GM23338 (cell line): ENCODE measurements at regions not wholly inside any gene's neighbourhood (a gene's known extent, or its start where the extent isn't known, plus 50 kb on each side); places are given as distances from the start of the nearest gene placed in this dataset.

Source experiments
- EZH2phosphoT487 ChIP-seq: fragments of 200-600 bp; sonication (generic); IDR thresholded peaks from one replicate; pipeline ENCODE4 v1.8.1; 2018; ENCODE audit warnings: antibody characterized with exemption; ENCODE audit not compliant: unreplicated experiment
- JUNB ChIP-seq: IDR thresholded peaks from one replicate; pipeline ENCODE4 v1.6.1; 2016; ENCODE audit warnings: antibody characterized with exemption; ENCODE audit not compliant: unreplicated experiment
- POLR2AphosphoS5 ChIP-seq: IDR thresholded peaks from 2 replicates; pipeline ENCODE4 v1.6.1; 2016; ENCODE audit warnings: antibody characterized with exemption, low read depth
- REST ChIP-seq: IDR thresholded peaks from one replicate; pipeline ENCODE4 v1.6.1; 2018; ENCODE audit warnings: antibody characterized with exemption; ENCODE audit not compliant: unreplicated experiment
- STAT1 ChIP-seq: IDR thresholded peaks from one replicate; pipeline ENCODE4 v1.6.1; 2016; ENCODE audit warnings: antibody characterized with exemption; ENCODE audit not compliant: unreplicated experiment
- ZNF114 ChIP-seq: fragments of 250-450 bp; sonication (Bioruptor Pico); IDR thresholded peaks from 2 replicates; pipeline ENCODE4 v1.5.0; 2020; ENCODE audit warnings: mild to moderate bottlenecking, moderate library complexity
- TF ChIP-seq, protein P1 (sequence below): fragments of 250-450 bp; sonication (Bioruptor Pico); IDR thresholded peaks from 2 replicates; pipeline ENCODE4 v1.5.0; 2020; ENCODE audit warnings: mild to moderate bottlenecking, moderate library complexity
- TF ChIP-seq, protein P2 (sequence below), 2 experiments: fragments of 200-600 bp in 1 of 2; sonication (generic) in 1 of 2; conservative IDR thresholded peaks; 2 replicates each; pipeline versions ENCODE4 v1.5.1 to v1.6.1; 2016 to 2017; ENCODE audit warnings: antibody characterized with exemption in 2 of 2, low read depth in 2 of 2, mild to moderate bottlenecking in 2 of 2, moderate library complexity in 1 of 2

- TF ChIP-seq, protein P1, sequence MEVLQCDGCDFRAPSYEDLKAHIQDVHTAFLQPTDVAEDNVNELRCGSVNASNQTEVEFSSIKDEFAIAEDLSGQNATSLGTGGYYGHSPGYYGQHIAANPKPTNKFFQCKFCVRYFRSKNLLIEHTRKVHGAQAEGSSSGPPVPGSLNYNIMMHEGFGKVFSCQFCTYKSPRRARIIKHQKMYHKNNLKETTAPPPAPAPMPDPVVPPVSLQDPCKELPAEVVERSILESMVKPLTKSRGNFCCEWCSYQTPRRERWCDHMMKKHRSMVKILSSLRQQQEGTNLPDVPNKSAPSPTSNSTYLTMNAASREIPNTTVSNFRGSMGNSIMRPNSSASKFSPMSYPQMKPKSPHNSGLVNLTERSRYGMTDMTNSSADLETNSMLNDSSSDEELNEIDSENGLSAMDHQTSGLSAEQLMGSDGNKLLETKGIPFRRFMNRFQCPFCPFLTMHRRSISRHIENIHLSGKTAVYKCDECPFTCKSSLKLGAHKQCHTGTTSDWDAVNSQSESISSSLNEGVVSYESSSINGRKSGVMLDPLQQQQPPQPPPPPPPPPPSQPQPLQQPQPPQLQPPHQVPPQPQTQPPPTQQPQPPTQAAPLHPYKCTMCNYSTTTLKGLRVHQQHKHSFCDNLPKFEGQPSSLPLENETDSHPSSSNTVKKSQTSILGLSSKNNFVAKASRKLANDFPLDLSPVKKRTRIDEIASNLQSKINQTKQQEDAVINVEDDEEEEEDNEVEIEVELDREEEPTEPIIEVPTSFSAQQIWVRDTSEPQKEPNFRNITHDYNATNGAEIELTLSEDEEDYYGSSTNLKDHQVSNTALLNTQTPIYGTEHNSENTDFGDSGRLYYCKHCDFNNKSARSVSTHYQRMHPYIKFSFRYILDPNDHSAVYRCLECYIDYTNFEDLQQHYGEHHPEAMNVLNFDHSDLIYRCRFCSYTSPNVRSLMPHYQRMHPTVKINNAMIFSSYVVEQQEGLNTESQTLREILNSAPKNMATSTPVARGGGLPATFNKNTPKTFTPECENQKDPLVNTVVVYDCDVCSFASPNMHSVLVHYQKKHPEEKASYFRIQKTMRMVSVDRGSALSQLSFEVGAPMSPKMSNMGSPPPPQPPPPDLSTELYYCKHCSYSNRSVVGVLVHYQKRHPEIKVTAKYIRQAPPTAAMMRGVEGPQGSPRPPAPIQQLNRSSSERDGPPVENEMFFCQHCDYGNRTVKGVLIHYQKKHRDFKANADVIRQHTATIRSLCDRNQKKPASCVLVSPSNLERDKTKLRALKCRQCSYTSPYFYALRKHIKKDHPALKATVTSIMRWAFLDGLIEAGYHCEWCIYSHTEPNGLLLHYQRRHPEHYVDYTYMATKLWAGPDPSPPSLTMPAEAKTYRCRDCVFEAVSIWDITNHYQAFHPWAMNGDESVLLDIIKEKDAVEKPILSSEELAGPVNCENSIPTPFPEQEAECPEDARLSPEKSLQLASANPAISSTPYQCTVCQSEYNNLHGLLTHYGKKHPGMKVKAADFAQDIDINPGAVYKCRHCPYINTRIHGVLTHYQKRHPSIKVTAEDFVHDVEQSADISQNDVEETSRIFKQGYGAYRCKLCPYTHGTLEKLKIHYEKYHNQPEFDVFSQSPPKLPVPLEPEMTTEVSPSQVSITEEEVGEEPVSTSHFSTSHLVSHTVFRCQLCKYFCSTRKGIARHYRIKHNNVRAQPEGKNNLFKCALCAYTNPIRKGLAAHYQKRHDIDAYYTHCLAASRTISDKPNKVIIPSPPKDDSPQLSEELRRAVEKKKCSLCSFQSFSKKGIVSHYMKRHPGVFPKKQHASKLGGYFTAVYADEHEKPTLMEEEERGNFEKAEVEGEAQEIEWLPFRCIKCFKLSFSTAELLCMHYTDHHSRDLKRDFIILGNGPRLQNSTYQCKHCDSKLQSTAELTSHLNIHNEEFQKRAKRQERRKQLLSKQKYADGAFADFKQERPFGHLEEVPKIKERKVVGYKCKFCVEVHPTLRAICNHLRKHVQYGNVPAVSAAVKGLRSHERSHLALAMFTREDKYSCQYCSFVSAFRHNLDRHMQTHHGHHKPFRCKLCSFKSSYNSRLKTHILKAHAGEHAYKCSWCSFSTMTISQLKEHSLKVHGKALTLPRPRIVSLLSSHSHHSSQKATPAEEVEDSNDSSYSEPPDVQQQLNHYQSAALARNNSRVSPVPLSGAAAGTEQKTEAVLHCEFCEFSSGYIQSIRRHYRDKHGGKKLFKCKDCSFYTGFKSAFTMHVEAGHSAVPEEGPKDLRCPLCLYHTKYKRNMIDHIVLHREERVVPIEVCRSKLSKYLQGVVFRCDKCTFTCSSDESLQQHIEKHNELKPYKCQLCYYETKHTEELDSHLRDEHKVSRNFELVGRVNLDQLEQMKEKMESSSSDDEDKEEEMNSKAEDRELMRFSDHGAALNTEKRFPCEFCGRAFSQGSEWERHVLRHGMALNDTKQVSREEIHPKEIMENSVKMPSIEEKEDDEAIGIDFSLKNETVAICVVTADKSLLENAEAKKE = no peak
- no peak for TF ChIP-seq EZH2phosphoT487
- TF ChIP-seq JUNB = no peak
- TF ChIP-seq, protein P2, sequence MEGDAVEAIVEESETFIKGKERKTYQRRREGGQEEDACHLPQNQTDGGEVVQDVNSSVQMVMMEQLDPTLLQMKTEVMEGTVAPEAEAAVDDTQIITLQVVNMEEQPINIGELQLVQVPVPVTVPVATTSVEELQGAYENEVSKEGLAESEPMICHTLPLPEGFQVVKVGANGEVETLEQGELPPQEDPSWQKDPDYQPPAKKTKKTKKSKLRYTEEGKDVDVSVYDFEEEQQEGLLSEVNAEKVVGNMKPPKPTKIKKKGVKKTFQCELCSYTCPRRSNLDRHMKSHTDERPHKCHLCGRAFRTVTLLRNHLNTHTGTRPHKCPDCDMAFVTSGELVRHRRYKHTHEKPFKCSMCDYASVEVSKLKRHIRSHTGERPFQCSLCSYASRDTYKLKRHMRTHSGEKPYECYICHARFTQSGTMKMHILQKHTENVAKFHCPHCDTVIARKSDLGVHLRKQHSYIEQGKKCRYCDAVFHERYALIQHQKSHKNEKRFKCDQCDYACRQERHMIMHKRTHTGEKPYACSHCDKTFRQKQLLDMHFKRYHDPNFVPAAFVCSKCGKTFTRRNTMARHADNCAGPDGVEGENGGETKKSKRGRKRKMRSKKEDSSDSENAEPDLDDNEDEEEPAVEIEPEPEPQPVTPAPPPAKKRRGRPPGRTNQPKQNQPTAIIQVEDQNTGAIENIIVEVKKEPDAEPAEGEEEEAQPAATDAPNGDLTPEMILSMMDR (conservative IDR thresholded peaks at IDR 0.05; ENCODE audit: low read depth in 2 of 2) = no peak
- no peak for TF ChIP-seq POLR2AphosphoS5
- TF ChIP-seq STAT1 = no peak
- TF ChIP-seq ZNF114 = no peak
- TF ChIP-seq REST = no peak
Measured at GRCh38 chr1:30058970-30059369, 664.4 kb downstream of the MATN1 start (continued).
